Limb (tissue), 2 donors: ENCODE measurements at regions not wholly inside any gene's neighbourhood (a gene's known extent, or its start where the extent isn't known, plus 50 kb on each side); places are given as distances from the start of the nearest gene placed in this dataset.

Experiments
- DNase-seq, 2 donors: peaks; one replicate each; pipeline ENCODE4 v3.0.0-alpha.2; 2016; ENCODE audit errors: extremely low spot score in 2 of 2

DNA sequence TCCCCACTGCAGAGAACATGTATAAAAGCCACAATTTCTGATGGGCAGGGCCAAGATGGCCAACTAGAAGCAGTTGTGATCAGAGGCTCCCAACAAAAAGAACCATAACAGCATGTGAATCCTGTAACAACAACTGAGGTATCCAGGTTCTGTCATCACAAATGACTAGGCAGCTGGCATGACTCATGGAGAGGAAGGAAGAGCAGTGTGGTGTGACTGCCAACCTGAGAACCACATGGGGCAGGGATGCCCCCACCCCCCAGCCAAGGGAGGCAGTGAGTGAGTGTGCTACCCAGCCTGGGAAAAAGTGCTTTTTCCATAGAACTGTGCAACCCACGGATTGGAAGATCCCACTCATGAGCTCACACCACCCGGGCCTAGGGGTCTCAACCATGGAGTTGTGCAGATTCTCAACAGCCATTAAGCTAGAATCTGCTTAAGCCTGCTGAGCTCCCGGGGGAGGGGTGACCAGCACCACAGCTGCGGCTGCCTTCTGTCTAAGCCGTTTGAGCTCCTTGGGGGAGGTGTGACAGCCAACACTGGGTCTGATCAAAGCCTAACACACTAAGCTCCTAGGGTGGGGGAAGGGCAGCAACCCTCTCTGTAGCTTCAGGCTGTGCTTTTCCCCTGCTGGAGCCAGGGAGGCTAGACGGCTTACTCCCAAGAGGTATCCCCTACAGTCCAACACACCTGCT is 80.1 kb upstream of the DMAC1 start:
- DNase-seq = no peak

GRCh38 chr9:7871977-7872730 is 72.6 kb upstream of the DMAC1 start:
- DNase-seq = no peak

GRCh38 chr9:7869340-7869739 is 69.8 kb upstream of the DMAC1 start:
- no peak for DNase-seq

DNA sequence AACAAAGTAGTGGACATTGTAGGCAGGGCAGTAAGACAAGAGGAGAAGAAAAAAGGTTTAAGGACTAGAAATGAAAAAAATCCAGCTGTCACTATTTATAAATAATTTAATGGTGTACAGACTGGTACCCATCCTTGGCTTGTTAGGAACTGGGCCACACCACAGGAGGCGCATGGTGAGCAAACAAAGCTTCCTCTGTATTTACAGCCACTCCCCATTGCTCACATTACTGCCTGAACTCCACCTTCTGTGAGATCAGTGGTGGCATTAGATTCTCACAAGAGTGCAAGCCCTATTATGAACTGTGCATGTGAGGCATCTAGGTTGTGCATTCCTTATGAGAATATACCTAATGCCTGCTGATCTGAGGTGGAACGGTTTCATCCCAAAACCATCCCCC is 62.6 kb upstream of the DMAC1 start:
- no peak for DNase-seq

- no peak for DNase-seq
Observed at GRCh38 chr9:7861086-7861485, 61.5 kb upstream of the DMAC1 start.

DNA sequence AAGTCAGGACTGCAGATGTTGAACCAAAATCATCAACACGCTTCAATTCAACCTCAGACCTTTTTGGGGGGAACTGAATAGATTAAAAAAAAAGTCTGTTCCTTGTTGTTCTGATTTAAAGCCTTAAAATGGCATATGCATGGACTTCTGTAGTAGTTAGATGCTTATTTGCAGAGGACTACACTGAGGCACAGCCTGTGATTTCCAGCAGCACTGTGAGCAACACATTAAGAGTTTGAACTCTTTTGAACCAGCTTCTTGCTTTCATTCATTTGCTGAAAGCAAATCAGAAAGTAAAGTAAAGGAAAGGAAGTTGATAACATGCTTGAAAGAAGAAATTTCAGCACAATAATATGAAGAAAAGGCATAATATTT is 60.7 kb upstream of the DMAC1 start:
- DNase-seq = no peak

DNA sequence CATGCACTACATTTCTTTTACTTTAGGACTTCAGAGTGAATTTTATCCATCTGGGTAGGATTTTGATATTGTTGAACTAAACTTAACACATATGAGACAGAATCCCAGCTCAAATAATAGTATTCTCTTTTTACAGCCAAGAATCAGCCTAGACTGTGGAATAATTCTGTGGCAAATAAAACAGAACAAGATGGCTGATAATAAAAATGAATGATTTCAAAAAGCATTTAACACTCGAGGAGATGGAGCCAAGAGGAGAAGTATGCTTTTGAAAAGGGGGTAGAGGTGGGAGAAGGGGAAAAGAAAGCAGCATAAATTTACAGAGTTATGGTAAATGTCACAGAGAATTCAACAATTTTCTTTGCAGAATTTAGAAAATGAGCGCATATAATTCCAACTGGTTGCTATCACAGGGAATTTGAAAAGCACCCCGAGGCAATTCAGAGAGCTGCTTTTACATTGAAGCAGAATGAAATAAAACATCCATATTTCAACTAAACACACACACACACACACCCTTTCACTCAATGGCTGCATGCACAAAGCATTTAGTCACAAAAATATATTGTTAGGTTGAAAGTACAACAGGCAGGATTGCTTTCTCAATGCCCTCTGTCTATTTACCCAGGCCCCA is 60.2 kb upstream of the DMAC1 start:
- DNase-seq = no peak

DNA sequence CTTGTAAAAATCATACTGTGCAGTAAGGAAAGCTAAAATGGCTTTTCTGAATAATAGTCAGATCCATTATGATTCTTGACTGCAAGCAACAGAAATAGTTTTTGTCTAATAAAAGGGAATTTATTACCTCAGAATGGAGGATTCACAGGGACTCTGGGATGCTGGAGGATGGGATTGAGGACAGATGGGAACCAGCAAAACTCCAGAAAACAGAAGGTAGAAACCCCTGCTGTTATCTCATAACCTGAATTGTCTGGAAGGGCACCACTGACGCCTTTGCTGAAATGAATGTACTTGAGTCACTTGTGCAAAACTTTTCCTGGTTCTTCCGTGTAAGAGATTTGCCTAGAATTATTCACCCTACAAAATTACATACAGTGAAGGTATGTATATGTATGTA is 58.6 kb upstream of the DMAC1 start:
- DNase-seq = no peak

DNA sequence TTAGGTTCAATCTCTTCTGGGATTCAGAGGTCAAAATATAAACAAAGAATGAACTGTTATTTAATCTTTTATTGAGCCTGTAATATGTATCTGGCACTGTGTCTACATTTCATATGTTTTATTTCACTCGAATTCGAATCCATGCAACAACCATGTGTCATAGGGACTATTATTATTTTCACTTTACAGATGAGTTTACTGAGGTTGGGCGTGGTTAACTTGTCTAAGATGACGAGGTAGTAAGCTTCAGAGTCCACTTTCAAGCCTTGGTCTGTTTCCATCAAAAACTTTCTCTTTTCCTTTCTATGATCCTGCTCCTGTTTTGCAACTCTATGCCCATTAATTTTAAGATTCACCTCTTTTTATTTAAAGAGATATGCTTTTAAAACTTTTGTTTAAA is 55.2 kb upstream of the DMAC1 start:
- DNase-seq = no peak
